ENCODE measurements at regions not wholly inside any gene's neighbourhood (a gene's known extent, or its start where the extent isn't known, plus 50 kb on each side); places are given as distances from the start of the nearest gene placed in this dataset.
"Not testable (repeated sequence)": the region's sequence is repeated elsewhere in the genome, so short reads cannot be mapped to it uniquely, and the experiment has no call there.

DNA sequence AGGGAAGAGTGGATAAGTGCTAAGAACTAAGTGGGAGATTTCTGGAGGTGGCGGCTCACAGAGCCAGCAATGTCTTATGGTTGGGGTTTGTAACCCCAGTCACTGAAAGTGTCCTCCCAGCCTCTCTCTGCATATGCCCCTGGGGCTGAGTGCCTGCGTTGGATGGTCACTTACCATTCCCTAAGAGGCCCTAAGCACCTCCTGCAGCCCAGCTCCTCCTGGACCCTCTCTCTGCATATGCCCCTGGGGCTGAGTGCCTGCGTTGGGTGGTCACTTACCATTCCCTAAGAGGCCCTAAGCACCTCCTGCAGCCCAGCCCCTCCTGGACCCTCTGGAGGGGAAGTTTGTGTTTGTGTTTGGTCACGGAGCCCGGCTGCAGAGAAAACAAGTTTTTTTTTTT, 425.8 kb downstream of the TMEM121 start:
- no peaks in the 10 kb centered on the region for H3K27me3 Mint-ChIP-seq (ENCODE audit: insufficient read depth, unreplicated experiment)
- H3K4me1 Mint-ChIP-seq (ENCODE audit: low read depth, unreplicated experiment), result peaks cover 13% of the 10 kb centered on the region
- intact Hi-C loops (cut with micrococcal nuclease; ENCODE audit: unreplicated experiment), result no loop called here
- DNase-seq, result no peak
- Histone ChIP-seq H3K4me3 (ENCODE audit: low read depth, low read length) (no peak overlapping the region), H3K36me3 (ENCODE audit: control insufficient read depth, insufficient read depth, low read length) (no peaks in the 10 kb centered on the region), H3K9me3 (no peaks in the 10 kb centered on the region), H3K27me3 (replicated peaks; ENCODE audit: control insufficient read depth, insufficient read depth, low read length) (no peaks in the 10 kb centered on the region), H3K4me1 (no peaks in the 10 kb centered on the region)
- H3K36me3 Mint-ChIP-seq (ENCODE audit: insufficient read depth, unreplicated experiment), result no peaks in the 10 kb centered on the region
- no peak overlapping the region for H3K27ac Mint-ChIP-seq (ENCODE audit: unreplicated experiment)
- no TSS peak for BruUV-seq (replicated peaks)
- no peak overlapping the region for H3K4me3 Mint-ChIP-seq (ENCODE audit: unreplicated experiment)
- H3K9me3 Mint-ChIP-seq (ENCODE audit: unreplicated experiment), result no peaks in the 10 kb centered on the region
- ChIA-PET CTCF (no interaction called here), POLR2A (interaction anchor here (0.6 kb wide), 1 partner anchor 119 kb away, joined by 10 read pairs; no protein-coding TSS in a partner anchor)
- TF ChIP-seq CTCF (IDR thresholded peaks at IDR 0.05; ENCODE audit: insufficient read depth in 1 of 2, low read depth in 1 of 2, low read length in 1 of 2, severe bottlenecking in 1 of 2, unreplicated experiment in 1 of 2), result no peak

GRCh38 chr14:105952826-105953225, 426.4 kb downstream of the TMEM121 start:
- Mint-ChIP-seq H3K4me1 (ENCODE audit: low read depth, unreplicated experiment) (peaks cover 13% of the 10 kb centered on the region), H3K27ac (ENCODE audit: unreplicated experiment) (no peak overlapping the region), H3K4me3 (ENCODE audit: unreplicated experiment) (no peak overlapping the region), H3K9me3 (ENCODE audit: unreplicated experiment) (no peaks in the 10 kb centered on the region), H3K27me3 (ENCODE audit: insufficient read depth, unreplicated experiment) (no peaks in the 10 kb centered on the region), H3K36me3 (ENCODE audit: insufficient read depth, unreplicated experiment) (no peaks in the 10 kb centered on the region)
- ChIA-PET POLR2A (interaction anchor here (0.6 kb wide), 1 partner anchor 119 kb away, joined by 10 read pairs; no protein-coding TSS in a partner anchor), CTCF (no interaction called here)
- Histone ChIP-seq H3K27me3 (replicated peaks; ENCODE audit: control insufficient read depth, insufficient read depth, low read length) (no peaks in the 10 kb centered on the region), H3K36me3 (ENCODE audit: control insufficient read depth, insufficient read depth, low read length) (no peaks in the 10 kb centered on the region), H3K4me3 (ENCODE audit: low read depth, low read length) (no peak overlapping the region), H3K4me1 (no peaks in the 10 kb centered on the region), H3K9me3 (no peaks in the 10 kb centered on the region)
- no TSS peak for BruUV-seq (replicated peaks)
- no peak for TF ChIP-seq CTCF (IDR thresholded peaks at IDR 0.05; ENCODE audit: insufficient read depth in 1 of 2, low read depth in 1 of 2, low read length in 1 of 2, severe bottlenecking in 1 of 2, unreplicated experiment in 1 of 2)
- DNase-seq, result no peak
- intact Hi-C loops (cut with micrococcal nuclease; ENCODE audit: unreplicated experiment), result no loop called here

DNA sequence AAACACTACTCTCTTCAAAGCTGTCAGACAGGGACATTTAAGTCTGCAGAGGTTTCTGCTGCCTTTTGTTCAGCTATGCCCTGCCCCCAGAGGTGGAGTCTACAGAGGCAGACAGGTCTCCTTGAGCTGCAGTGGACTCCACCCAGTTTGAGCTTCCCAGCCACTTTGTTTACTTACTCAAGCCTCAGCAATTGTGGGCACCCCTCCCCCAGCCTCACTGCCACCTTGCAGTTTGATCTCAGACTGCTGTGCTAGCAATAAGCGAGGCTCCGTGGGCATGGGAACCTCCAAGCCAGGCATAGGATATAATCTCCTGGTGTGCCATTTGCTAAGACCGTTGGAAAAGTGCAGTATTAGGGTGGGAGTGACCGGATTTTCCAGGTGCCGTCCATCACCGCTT, 435.2 kb downstream of the TMEM121 start:
- POLR2A ChIA-PET; H3K27me3 ChIP-seq (replicated peaks; ENCODE audit: control insufficient read depth, insufficient read depth, low read length); intact Hi-C loops (cut with micrococcal nuclease; ENCODE audit: unreplicated experiment); H3K36me3 ChIP-seq (ENCODE audit: control insufficient read depth, insufficient read depth, low read length); H3K4me3 ChIP-seq (ENCODE audit: low read depth, low read length); H3K9me3 ChIP-seq; H3K4me3 Mint-ChIP-seq (ENCODE audit: unreplicated experiment); H3K4me1 ChIP-seq; DNase-seq; H3K4me1 Mint-ChIP-seq (ENCODE audit: low read depth, unreplicated experiment); H3K36me3 Mint-ChIP-seq (ENCODE audit: insufficient read depth, unreplicated experiment); H3K9me3 Mint-ChIP-seq (ENCODE audit: unreplicated experiment); BruUV-seq (replicated peaks); H3K27ac Mint-ChIP-seq (ENCODE audit: unreplicated experiment); CTCF ChIA-PET: not testable (repeated sequence)
- H3K27me3 Mint-ChIP-seq (ENCODE audit: insufficient read depth, unreplicated experiment), result peaks cover 10% of the 10 kb centered on the region

GRCh38 chr14:105962532-105962931, 436.1 kb downstream of the TMEM121 start:
- H3K36me3 Mint-ChIP-seq (ENCODE audit: insufficient read depth, unreplicated experiment), result no peaks in the 10 kb centered on the region

More at GRCh38 chr14:105962532-105962931, 436.1 kb downstream of the TMEM121 start:
- Mint-ChIP-seq H3K27me3 (ENCODE audit: insufficient read depth, unreplicated experiment) (peaks cover 10% of the 10 kb centered on the region), H3K9me3 (ENCODE audit: unreplicated experiment) (peaks cover 6% of the 10 kb centered on the region), H3K4me1 (ENCODE audit: low read depth, unreplicated experiment) (no peaks in the 10 kb centered on the region), H3K4me3 (ENCODE audit: unreplicated experiment) (no peak overlapping the region), H3K27ac (ENCODE audit: unreplicated experiment) (no peak overlapping the region)
- H3K27me3 ChIP-seq (replicated peaks; ENCODE audit: control insufficient read depth, insufficient read depth, low read length), result no peaks in the 10 kb centered on the region
- intact Hi-C loops (cut with micrococcal nuclease; ENCODE audit: unreplicated experiment), result no loop called here
- H3K4me1 ChIP-seq, result no peaks in the 10 kb centered on the region
- ChIA-PET POLR2A (no interaction called here), CTCF (no interaction called here)
- no TSS peak for BruUV-seq (replicated peaks)
- no peaks in the 10 kb centered on the region for H3K9me3 ChIP-seq
- no peak for TF ChIP-seq CTCF (IDR thresholded peaks at IDR 0.05; ENCODE audit: insufficient read depth in 1 of 2, low read depth in 1 of 2, low read length in 1 of 2, severe bottlenecking in 1 of 2, unreplicated experiment in 1 of 2)
- DNase-seq, result no peak
- no peaks in the 10 kb centered on the region for H3K36me3 ChIP-seq (ENCODE audit: control insufficient read depth, insufficient read depth, low read length)
- no peak overlapping the region for H3K4me3 ChIP-seq (ENCODE audit: low read depth, low read length)
